DND-41 (cell line): ENCODE measurements at regions not wholly inside any gene's neighbourhood (a gene's known extent, or its start where the extent isn't known, plus 50 kb on each side); places are given as distances from the start of the nearest gene placed in this dataset.
"Not testable (repeated sequence)": the region's sequence is repeated elsewhere in the genome, so short reads cannot be mapped to it uniquely, and the experiment has no call there.

Experiments
- ATAC-seq: fragments of 200-7000 bp; cut with Tn5 transposase; 3 replicates; pipeline ENCODE4 v1.9.1; 2021; ENCODE audit warnings: low read depth; ENCODE audit not compliant: insufficient read depth
- DNase-seq: peaks from one replicate; pipeline ENCODE4 v3.0.0-alpha.2; 2020
- H2AFZ ChIP-seq: 2 replicates; pipeline ENCODE4 v1.6.0; 2012; ENCODE audit warnings: low read depth, low read length
- H3K27ac ChIP-seq: 2 replicates; pipeline ENCODE4 v1.5.1; 2012; ENCODE audit warnings: low read length, inconsistent platforms
- H3K27me3 ChIP-seq: fragments of 200-600 bp; sonication (generic); 2 replicates; pipeline ENCODE4 v1.6.0; 2012; ENCODE audit warnings: low read length, mild to moderate bottlenecking, inconsistent platforms; ENCODE audit not compliant: insufficient read depth, poor library complexity
- H3K36me3 ChIP-seq: 2 replicates; pipeline ENCODE4 v1.5.1; 2012; ENCODE audit warnings: low read length, inconsistent platforms; ENCODE audit not compliant: insufficient read depth
- H3K4me1 ChIP-seq: 2 replicates; pipeline ENCODE4 v1.5.1; 2012; ENCODE audit warnings: mild to moderate bottlenecking, low read length; ENCODE audit not compliant: insufficient read depth
- H3K4me2 ChIP-seq: 2 replicates; pipeline ENCODE4 v1.6.0; 2012; ENCODE audit warnings: mild to moderate bottlenecking, moderate library complexity, low read length, inconsistent platforms; ENCODE audit not compliant: insufficient read depth
- H3K4me3 ChIP-seq, 2 experiments: fragments of 200-600 bp in 1 of 2; shearing (Covaris generic) in 1 of 2; 2 replicates each; pipeline ENCODE4 v1.5.1; 2012 to 2016; ENCODE audit warnings: inconsistent platforms in 2 of 2, low read length in 2 of 2, mild to moderate bottlenecking in 2 of 2, low read depth in 1 of 2, moderate library complexity in 1 of 2
- H3K79me2 ChIP-seq: 2 replicates; pipeline ENCODE4 v1.6.0; 2012; ENCODE audit warnings: low read length, inconsistent platforms; ENCODE audit not compliant: insufficient read depth
- H3K9ac ChIP-seq: 2 replicates; pipeline ENCODE4 v1.6.0; 2012; ENCODE audit warnings: low read depth, mild to moderate bottlenecking, inconsistent platforms, low read length, moderate library complexity
- H3K9me3 ChIP-seq: 2 replicates; pipeline ENCODE4 v1.5.1; 2012; ENCODE audit warnings: low read length, moderate library complexity, mild to moderate bottlenecking, inconsistent platforms; ENCODE audit not compliant: insufficient read depth, severe bottlenecking
- H4K20me1 ChIP-seq: 2 replicates; pipeline ENCODE4 v1.6.0; 2012; ENCODE audit warnings: low read length; ENCODE audit not compliant: insufficient read depth
- CTCF ChIP-seq: IDR thresholded peaks from 2 replicates; pipeline ENCODE4 v1.5.1; 2012; ENCODE audit warnings: borderline replicate concordance, low read length, moderate library complexity, mild to moderate bottlenecking; ENCODE audit not compliant: poor library complexity, severe bottlenecking; ENCODE audit errors: extremely low read depth
- EZH2 ChIP-seq: IDR thresholded peaks from 3 replicates; pipeline ENCODE4 v1.6.1; 2012; ENCODE audit warnings: borderline replicate concordance, low read depth, mild to moderate bottlenecking, moderate library complexity, low read length, inconsistent platforms; ENCODE audit not compliant: severe bottlenecking

- ATAC-seq (no peak), DNase-seq (no peak)
- no peak overlapping the region for H2AFZ ChIP-seq
- no peak overlapping the region for H3K4me3 ChIP-seq
- H3K4me1 ChIP-seq: no peaks in the 10 kb centered on the region
- TF ChIP-seq CTCF (no peak), EZH2 (no peak)
- H3K4me2 ChIP-seq: no peak overlapping the region
- no peaks in the 10 kb centered on the region for H4K20me1 ChIP-seq
- no peaks in the 10 kb centered on the region for H3K36me3 ChIP-seq
- H3K27ac ChIP-seq: no peak overlapping the region
- no peaks in the 10 kb centered on the region for H3K79me2 ChIP-seq
- H3K9me3 ChIP-seq: no peaks in the 10 kb centered on the region
- no peaks in the 10 kb centered on the region for H3K27me3 ChIP-seq
- H3K9ac ChIP-seq: no peak overlapping the region
These were observed 66.7 kb upstream of the LARGE1 start for GRCh38 chr22:33986954-33987353.

- H3K4me3 ChIP-seq, ATAC-seq, H4K20me1 ChIP-seq, H3K4me2 ChIP-seq, H3K9ac ChIP-seq, H3K27me3 ChIP-seq, H2AFZ ChIP-seq, H3K27ac ChIP-seq, H3K36me3 ChIP-seq, H3K4me1 ChIP-seq, DNase-seq, H3K79me2 ChIP-seq, H3K9me3 ChIP-seq: not testable (repeated sequence)
These were observed 69.0 kb upstream of the LARGE1 start for GRCh38 chr22:33989263-33989662.

- no peak overlapping the region for H3K9ac ChIP-seq
- H3K4me1 ChIP-seq: no peaks in the 10 kb centered on the region
- no peak overlapping the region for H2AFZ ChIP-seq
- ATAC-seq: no peak
- H4K20me1 ChIP-seq: no peaks in the 10 kb centered on the region
- DNase-seq: no peak
- TF ChIP-seq CTCF (no peak), EZH2 (no peak)
- H3K36me3 ChIP-seq: no peaks in the 10 kb centered on the region
- H3K27me3 ChIP-seq: no peaks in the 10 kb centered on the region
- no peak overlapping the region for H3K4me2 ChIP-seq
- H3K9me3 ChIP-seq: no peaks in the 10 kb centered on the region
- H3K4me3 ChIP-seq: no peak overlapping the region
- H3K27ac ChIP-seq: no peak overlapping the region
- H3K79me2 ChIP-seq: no peaks in the 10 kb centered on the region
These were observed 71.3 kb upstream of the LARGE1 start for GRCh38 chr22:33991620-33992019.

GRCh38 chr22:33996824-33997223 lies 76.5 kb upstream of the LARGE1 start:
- TF ChIP-seq EZH2 (no peak), CTCF (no peak)
- H2AFZ ChIP-seq: no peak overlapping the region
- H3K36me3 ChIP-seq: no peaks in the 10 kb centered on the region
- no peak overlapping the region for H3K27ac ChIP-seq
- H3K4me3 ChIP-seq: no peak overlapping the region
- peaks cover 7% of the 10 kb centered on the region for H3K9me3 ChIP-seq
- H3K79me2 ChIP-seq: no peaks in the 10 kb centered on the region
- H3K4me1 ChIP-seq: no peaks in the 10 kb centered on the region
- no peaks in the 10 kb centered on the region for H3K27me3 ChIP-seq
- ATAC-seq (no peak), DNase-seq (no peak)
- no peak overlapping the region for H3K9ac ChIP-seq
- no peak overlapping the region for H3K4me2 ChIP-seq
- H4K20me1 ChIP-seq: no peaks in the 10 kb centered on the region
